Endothelial cell of umbilical vein (primary cell): ENCODE measurements at regions not wholly inside any gene's neighbourhood (a gene's known extent, or its start where the extent isn't known, plus 50 kb on each side); places are given as distances from the start of the nearest gene placed in this dataset.

Experiments
- BruUV-seq: library from RNA; stranded (reverse); fragments of 400-500 nt; replicated peaks from 2 replicates; lab custom pipeline; 2021; lab: Mats Ljungman, UMichigan
- CTCF ChIA-PET: fragments of 300-600, 350-600 bp; sonication (Branson Sonifier 250); formaldehyde crosslinking; loops from one replicate; lab custom pipeline; 2021; ENCODE audit warnings: antibody characterized with exemption, inconsistent platforms; lab: Charles Lee
- POLR2A ChIA-PET: fragments of 300-600, 350-600 bp; sonication (Branson Sonifier 250); formaldehyde crosslinking; loops from one replicate; lab custom pipeline; 2021; ENCODE audit warnings: antibody characterized with exemption, inconsistent platforms; lab: Charles Lee
- DNase-seq: peaks from one replicate; pipeline ENCODE4 v3.0.0-alpha.2; 2011; ENCODE audit warnings: low read depth, low spot score
- FAIRE-seq: peaks from 2 replicates; lab custom pipeline; 2011; peaks lifted over from hg19 to GRCh38; lab: Jason Lieb, UNC
- H2AFZ ChIP-seq: 2 replicates; pipeline ENCODE4 v1.6.0; 2012; ENCODE audit warnings: low read depth, low read length, control low read depth, inconsistent platforms
- H3K27ac ChIP-seq: 2 replicates; pipeline ENCODE4 v1.5.1; 2011; ENCODE audit warnings: low read depth, mild to moderate bottlenecking, control low read depth, low read length, moderate library complexity; ENCODE audit not compliant: insufficient read depth
- H3K27me3 ChIP-seq, 2 experiments: 2 replicates each; pipeline versions ENCODE4 v1.6.0 to v1.6.1; 2011; ENCODE audit warnings: low read length in 2 of 2, mixed read lengths in 1 of 2; ENCODE audit not compliant: control insufficient read depth in 2 of 2, insufficient read depth in 2 of 2
- H3K36me3 ChIP-seq, 2 experiments: 2 replicates in 1 of 2; 3 replicates in 1 of 2; pipeline ENCODE4 v1.5.1; 2011; ENCODE audit warnings: low read length in 2 of 2, mild to moderate bottlenecking in 1 of 2, moderate library complexity in 1 of 2; ENCODE audit not compliant: control insufficient read depth in 2 of 2, insufficient read depth in 2 of 2; ENCODE audit errors: extremely low read depth in 1 of 2
- H3K4me1 ChIP-seq: 3 replicates; pipeline ENCODE4 v1.5.1; 2011; ENCODE audit warnings: mild to moderate bottlenecking, low read length; ENCODE audit not compliant: control insufficient read depth, insufficient read depth; ENCODE audit errors: extremely low read depth
- H3K4me2 ChIP-seq: 2 replicates; pipeline ENCODE4 v1.6.1; 2011; ENCODE audit warnings: low read length, control low read depth, mixed read lengths; ENCODE audit not compliant: insufficient read depth
- H3K4me3 ChIP-seq, 3 experiments: fragments of 200-600 bp in 1 of 3; sonication (generic), shearing (Covaris generic) in 1 of 3; replicated peaks in 1 of 3; 2 replicates each; pipeline ENCODE4 v1.5.1; 2011 to 2016; ENCODE audit warnings: control low read depth in 3 of 3, low read length in 3 of 3, mild to moderate bottlenecking in 2 of 3, inconsistent platforms in 1 of 3, low read depth in 1 of 3, moderate library complexity in 1 of 3; ENCODE audit not compliant: insufficient read depth in 1 of 3
- H3K79me2 ChIP-seq: 2 replicates; pipeline ENCODE4 v1.6.0; 2012; ENCODE audit warnings: low read length, inconsistent platforms; ENCODE audit not compliant: control insufficient read depth, insufficient read depth
- H3K9ac ChIP-seq: replicated peaks from 2 replicates; pipeline ENCODE3; 2011; ENCODE audit warnings: low read length, control low read depth; ENCODE audit not compliant: insufficient read depth; ENCODE audit errors: extremely low read depth
- H3K9me1 ChIP-seq: replicated peaks from 3 replicates; pipeline ENCODE4 v1.6.0; 2011; ENCODE audit warnings: mild to moderate bottlenecking, low read length; ENCODE audit not compliant: control insufficient read depth, insufficient read depth; ENCODE audit errors: extremely low read depth
- H3K9me3 ChIP-seq: replicated peaks from 2 replicates; pipeline ENCODE4 v1.5.1; 2012; ENCODE audit warnings: low read length, inconsistent platforms; ENCODE audit not compliant: control insufficient read depth, insufficient read depth
- H4K20me1 ChIP-seq: replicated peaks from 2 replicates; pipeline ENCODE3; 2011; ENCODE audit warnings: mild to moderate bottlenecking, low read length; ENCODE audit not compliant: control insufficient read depth, insufficient read depth; ENCODE audit errors: extremely low read depth
- EZH2 ChIP-seq: IDR thresholded peaks from 2 replicates; pipeline ENCODE4 v1.6.1; 2012; ENCODE audit warnings: borderline replicate concordance, low read depth, mild to moderate bottlenecking, moderate library complexity, low read length, inconsistent platforms; ENCODE audit not compliant: severe bottlenecking
- FOS ChIP-seq: IDR thresholded peaks from 2 replicates; pipeline ENCODE4 v1.6.1; 2011; ENCODE audit warnings: mild to moderate bottlenecking, low read length, moderate library complexity, borderline replicate concordance; ENCODE audit not compliant: insufficient read depth
- GATA2 ChIP-seq: IDR thresholded peaks from 2 replicates; pipeline ENCODE4 v1.7.0; 2011; ENCODE audit warnings: low read depth, mild to moderate bottlenecking, moderate library complexity, mixed read lengths, low read length; ENCODE audit not compliant: insufficient read length, insufficient read depth
- JUN ChIP-seq: IDR thresholded peaks from 2 replicates; pipeline ENCODE4 v1.6.1; 2011; ENCODE audit warnings: borderline replicate concordance, low read depth; ENCODE audit not compliant: insufficient read length, insufficient read depth
- MYC ChIP-seq: IDR thresholded peaks from one replicate; pipeline ENCODE4 v1.6.1; 2011; ENCODE audit warnings: mild to moderate bottlenecking, low read depth, low read length
- POLR2A ChIP-seq: IDR thresholded peaks from 2 replicates; pipeline ENCODE4 v1.6.1; 2012; ENCODE audit warnings: low read depth, mild to moderate bottlenecking, control low read depth, low read length
- POLR2AphosphoS5 ChIP-seq: IDR thresholded peaks from 2 replicates; pipeline ENCODE4 v1.6.1; 2012; ENCODE audit warnings: low read depth, mild to moderate bottlenecking, control low read depth, low read length, moderate library complexity; ENCODE audit not compliant: insufficient read depth
- dilution Hi-C: fragments of 300-500 bp; cut with MboI; formaldehyde crosslinking; loops from one replicate; pipeline ENCODE4 v1.15.0; 2019; ENCODE audit warnings: low sequenced_read_pairs; ENCODE audit not compliant: extremely low pct_ligation_motif_present
- intact Hi-C: fragments of 100-400 bp; cut with micrococcal nuclease; formaldehyde crosslinking; loops from one replicate; pipeline ENCODE4 v1.10.0; 2022
- TF ChIP-seq, protein P1 (sequence below), 2 donors: IDR thresholded peaks; 1 replicate in 1 of 2; 2 replicates in 1 of 2; pipeline ENCODE4 v1.5.1; 2011; ENCODE audit warnings: low read length in 2 of 2, mild to moderate bottlenecking in 2 of 2, moderate library complexity in 2 of 2, control low read depth in 1 of 2, inconsistent platforms in 1 of 2, low read depth in 1 of 2; ENCODE audit not compliant: insufficient read depth in 1 of 2; ENCODE audit errors: extremely low read depth in 1 of 2
- TF ChIP-seq, protein P2 (sequence below): IDR thresholded peaks from 2 replicates; pipeline ENCODE4 v1.6.1; 2011; ENCODE audit not compliant: insufficient read depth, insufficient read length

DNA sequence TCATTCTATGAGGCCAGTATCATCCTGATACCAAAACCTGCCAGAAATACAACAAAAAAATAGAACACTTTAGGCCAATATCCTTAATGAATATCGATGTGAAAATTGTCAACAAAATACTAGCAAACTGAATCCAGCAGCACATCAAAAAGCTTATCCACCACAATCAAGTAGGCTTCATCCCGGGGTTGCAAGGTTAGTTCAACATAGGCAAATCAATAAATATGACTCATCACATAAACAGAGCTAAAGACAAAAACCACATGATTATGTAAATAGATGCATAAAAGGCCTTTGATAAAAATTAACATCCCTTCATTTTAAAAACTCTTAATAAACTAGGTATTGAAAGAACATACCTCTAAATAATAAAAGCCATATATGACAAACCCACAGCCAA is 403.2 kb upstream of the AZI2 start:
- no peak overlapping the region for H3K9ac ChIP-seq
- FAIRE-seq: no peak
- POLR2A ChIA-PET: no interaction called here
- TF ChIP-seq POLR2A (no peak), EZH2 (no peak), FOS (no peak), GATA2 (no peak), POLR2AphosphoS5 (no peak), JUN (no peak), MYC (no peak)
- TF ChIP-seq, protein P1, sequence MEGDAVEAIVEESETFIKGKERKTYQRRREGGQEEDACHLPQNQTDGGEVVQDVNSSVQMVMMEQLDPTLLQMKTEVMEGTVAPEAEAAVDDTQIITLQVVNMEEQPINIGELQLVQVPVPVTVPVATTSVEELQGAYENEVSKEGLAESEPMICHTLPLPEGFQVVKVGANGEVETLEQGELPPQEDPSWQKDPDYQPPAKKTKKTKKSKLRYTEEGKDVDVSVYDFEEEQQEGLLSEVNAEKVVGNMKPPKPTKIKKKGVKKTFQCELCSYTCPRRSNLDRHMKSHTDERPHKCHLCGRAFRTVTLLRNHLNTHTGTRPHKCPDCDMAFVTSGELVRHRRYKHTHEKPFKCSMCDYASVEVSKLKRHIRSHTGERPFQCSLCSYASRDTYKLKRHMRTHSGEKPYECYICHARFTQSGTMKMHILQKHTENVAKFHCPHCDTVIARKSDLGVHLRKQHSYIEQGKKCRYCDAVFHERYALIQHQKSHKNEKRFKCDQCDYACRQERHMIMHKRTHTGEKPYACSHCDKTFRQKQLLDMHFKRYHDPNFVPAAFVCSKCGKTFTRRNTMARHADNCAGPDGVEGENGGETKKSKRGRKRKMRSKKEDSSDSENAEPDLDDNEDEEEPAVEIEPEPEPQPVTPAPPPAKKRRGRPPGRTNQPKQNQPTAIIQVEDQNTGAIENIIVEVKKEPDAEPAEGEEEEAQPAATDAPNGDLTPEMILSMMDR (IDR thresholded peaks at IDR 0.05; ENCODE audit: extremely low read depth in 1 of 2, insufficient read depth in 1 of 2, low read depth in 1 of 2, low read length in 2 of 2): no peak
- TF ChIP-seq, protein P2, sequence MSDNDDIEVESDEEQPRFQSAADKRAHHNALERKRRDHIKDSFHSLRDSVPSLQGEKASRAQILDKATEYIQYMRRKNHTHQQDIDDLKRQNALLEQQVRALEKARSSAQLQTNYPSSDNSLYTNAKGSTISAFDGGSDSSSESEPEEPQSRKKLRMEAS: no peak
- intact Hi-C loops: no loop called here
- no peak for DNase-seq
- H3K4me3 ChIP-seq: no peak overlapping the region
- BruUV-seq: no TSS peak
- H3K4me1 ChIP-seq: no peaks in the 10 kb centered on the region
- no peak overlapping the region for H2AFZ ChIP-seq
- H3K27me3 ChIP-seq: no peaks in the 10 kb centered on the region
- dilution Hi-C loops: no loop called here
- no peaks in the 10 kb centered on the region for H4K20me1 ChIP-seq
- no peak overlapping the region for H3K27ac ChIP-seq
- no peaks in the 10 kb centered on the region for H3K9me1 ChIP-seq
- H3K79me2 ChIP-seq: no peaks in the 10 kb centered on the region
- H3K4me2 ChIP-seq: no peak overlapping the region
- CTCF ChIA-PET: no interaction called here
- H3K9me3 ChIP-seq: no peaks in the 10 kb centered on the region
- no peaks in the 10 kb centered on the region for H3K36me3 ChIP-seq
